IMR-90 (cell line): ENCODE measurements at regions not wholly inside any gene's neighbourhood (a gene's known extent, or its start where the extent isn't known, plus 50 kb on each side); places are given as distances from the start of the nearest gene placed in this dataset.

Source experiments
- ATAC-seq: fragments of 200-7000 bp; cut with Tn5 transposase; 2 replicates; pipeline ENCODE4 v1.9.1; 2020; ENCODE audit warnings: low read depth, mild to moderate bottlenecking, moderate library complexity
- BruUV-seq: library from RNA; stranded (reverse); fragments of 400-500 nt; replicated peaks from 2 replicates; lab custom pipeline; 2021; lab: Mats Ljungman, UMichigan
- CTCF ChIA-PET: fragments of 300-600 bp; formaldehyde crosslinking; extraction: SDS; loops from one replicate; lab custom pipeline; 2021; ENCODE audit warnings: antibody characterized with exemption; lab: Yijun Ruan, JAX
- POLR2A ChIA-PET: fragments of 300-600 bp; sonication (Branson Sonifier 250); formaldehyde crosslinking; loops from one replicate; lab custom pipeline; 2022; ENCODE audit warnings: antibody characterized with exemption; ENCODE audit not compliant: unreplicated experiment; lab: Charles Lee
- DNase-seq: peaks from one replicate; pipeline ENCODE4 v3.0.0; 2013
- H2AFZ ChIP-seq: replicated peaks from 2 replicates; pipeline ENCODE3; 2013; ENCODE audit warnings: low read length, mild to moderate bottlenecking; ENCODE audit not compliant: poor library complexity
- H2AK5ac ChIP-seq: 2 replicates; pipeline ENCODE4 v1.6.1; 2013; ENCODE audit warnings: low read depth, low read length, inconsistent platforms
- H2AK9ac ChIP-seq: replicated peaks from 2 replicates; pipeline ENCODE3; 2013; ENCODE audit warnings: mild to moderate bottlenecking, low read depth, low read length, moderate library complexity; ENCODE audit not compliant: poor library complexity
- H2BK120ac ChIP-seq: 2 replicates; pipeline ENCODE4 v1.6.1; 2013; ENCODE audit warnings: low read depth, low read length, inconsistent platforms
- H2BK15ac ChIP-seq: 3 replicates; pipeline ENCODE4 v1.6.1; 2013; ENCODE audit warnings: low read depth, low read length, inconsistent platforms
- H2BK20ac ChIP-seq: 2 replicates; pipeline ENCODE4 v1.6.1; 2013; ENCODE audit warnings: low read depth, mild to moderate bottlenecking, inconsistent platforms, low read length, moderate library complexity
- H2BK5ac ChIP-seq: 2 replicates; pipeline ENCODE4 v1.6.1; 2013; ENCODE audit warnings: mild to moderate bottlenecking, low read depth, low read length, inconsistent platforms; ENCODE audit not compliant: poor library complexity, severe bottlenecking
- H3K14ac ChIP-seq: replicated peaks from 2 replicates; pipeline ENCODE4 v1.6.1; 2013; ENCODE audit warnings: low read depth, low read length, inconsistent platforms
- H3K18ac ChIP-seq: 2 replicates; pipeline ENCODE4 v1.6.1; 2013; ENCODE audit warnings: low read depth, low read length, control low read depth
- H3K23ac ChIP-seq: 2 replicates; pipeline ENCODE4 v1.6.1; 2013; ENCODE audit warnings: low read depth, low read length, inconsistent platforms
- H3K27ac ChIP-seq: 2 replicates; pipeline ENCODE4 v1.5.1; 2013; ENCODE audit warnings: mild to moderate bottlenecking, control low read depth, low read length; ENCODE audit not compliant: insufficient read depth
- H3K27me3 ChIP-seq: 2 replicates; pipeline ENCODE4 v1.6.1; 2013; ENCODE audit warnings: low read length; ENCODE audit not compliant: control insufficient read depth, insufficient read depth
- H3K36me3 ChIP-seq: 2 replicates; pipeline ENCODE4 v1.6.1; 2013; ENCODE audit warnings: low read length, mixed read lengths; ENCODE audit not compliant: control insufficient read depth, insufficient read depth
- H3K4ac ChIP-seq: 2 replicates; pipeline ENCODE4 v1.6.1; 2013; ENCODE audit warnings: low read depth, low read length, inconsistent platforms
- H3K4me1 ChIP-seq: 2 replicates; pipeline ENCODE4 v1.6.1; 2013; ENCODE audit warnings: low read length, mixed read lengths; ENCODE audit not compliant: control insufficient read depth, insufficient read depth
- H3K4me2 ChIP-seq: 2 replicates; pipeline ENCODE4 v1.6.1; 2013; ENCODE audit warnings: low read depth, mild to moderate bottlenecking, control low read depth, low read length, moderate library complexity
- H3K4me3 ChIP-seq: 2 replicates; pipeline ENCODE4 v1.5.1; 2013; ENCODE audit warnings: low read depth, mild to moderate bottlenecking, control low read depth, low read length, moderate library complexity; ENCODE audit not compliant: insufficient read depth
- H3K56ac ChIP-seq: 2 replicates; pipeline ENCODE4 v1.6.1; 2013; ENCODE audit warnings: low read length, inconsistent platforms; ENCODE audit not compliant: insufficient read depth; ENCODE audit errors: extremely low read depth
- H3K79me1 ChIP-seq, 2 experiments: 2 replicates each; pipeline ENCODE4 v1.6.1; 2013; ENCODE audit warnings: low read length in 2 of 2, inconsistent platforms in 1 of 2, low read depth in 1 of 2
- H3K9ac ChIP-seq: 2 replicates; pipeline ENCODE4 v1.6.1; 2013; ENCODE audit warnings: low read depth, low read length, control low read depth
- H3K9me1 ChIP-seq: 2 replicates; pipeline ENCODE4 v1.6.1; 2013; ENCODE audit warnings: low read length, inconsistent platforms; ENCODE audit not compliant: insufficient read depth
- H3K9me3 ChIP-seq: 2 replicates; pipeline ENCODE4 v1.6.1; 2013; ENCODE audit warnings: low read length; ENCODE audit not compliant: control insufficient read depth, insufficient read depth
- H4K20me1 ChIP-seq: 2 replicates; pipeline ENCODE4 v1.6.1; 2013; ENCODE audit warnings: low read length, inconsistent platforms; ENCODE audit not compliant: insufficient read depth
- H4K5ac ChIP-seq: 2 replicates; pipeline ENCODE4 v1.6.1; 2013; ENCODE audit warnings: mild to moderate bottlenecking, low read depth, low read length, control low read depth
- H4K8ac ChIP-seq, 2 experiments: 2 replicates each; pipeline ENCODE4 v1.6.1; 2013; ENCODE audit warnings: low read depth in 2 of 2, low read length in 2 of 2, control low read depth in 1 of 2, inconsistent platforms in 1 of 2
- H4K91ac ChIP-seq: 2 replicates; pipeline ENCODE4 v1.6.1; 2013; ENCODE audit warnings: low read depth, low read length, inconsistent platforms; ENCODE audit not compliant: insufficient read depth
- CEBPB ChIP-seq: IDR thresholded peaks from 2 replicates; pipeline ENCODE4 v1.6.1; 2012; ENCODE audit warnings: low read depth, low read length, improper control_type of control experiment
- FOS ChIP-seq: fragments of 150-350 bp; IDR thresholded peaks from 2 replicates; pipeline ENCODE4 v1.6.1; 2016; ENCODE audit warnings: low read depth, low read length
- MAFK ChIP-seq: IDR thresholded peaks from 2 replicates; pipeline ENCODE4 v1.6.1; 2012; ENCODE audit warnings: low read depth, low read length, improper control_type of control experiment
- NFE2L2 ChIP-seq: fragments of 150-350 bp; IDR thresholded peaks from 2 replicates; pipeline ENCODE4 v1.6.1; 2016; ENCODE audit warnings: low read depth, mild to moderate bottlenecking, low read length
- WGBS, 2 experiments: methylation state at CpG; one replicate each; pipeline versions ENCODE4 v1.1.5 to v1.1.7; 2013; ENCODE audit warnings: missing lambda C conversion rate in 2 of 2; ENCODE audit not compliant: insufficient read length in 1 of 2; ENCODE audit errors: extremely low coverage in 2 of 2; 5-methylcytosine and 5-hydroxymethylcytosine counted together
- dilution Hi-C: fragments of 300-500 bp; cut with HindIII; formaldehyde crosslinking; loops from one replicate; pipeline ENCODE4 v1.14.3; 2018; ENCODE audit warnings: low sequenced_read_pairs; ENCODE audit not compliant: unreplicated experiment
- in situ Hi-C: fragments of 300-500 bp; cut with MboI; formaldehyde crosslinking; loops from 3 replicates; pipeline ENCODE4 v1.14.3; 2019; ENCODE audit warnings: low sequenced_read_pairs, inconsistent platforms, mixed read lengths
- intact Hi-C: fragments of 100-400 bp; cut with micrococcal nuclease; formaldehyde crosslinking; loops from 2 replicates; pipeline ENCODE4 v1.10.0; 2022

DNA sequence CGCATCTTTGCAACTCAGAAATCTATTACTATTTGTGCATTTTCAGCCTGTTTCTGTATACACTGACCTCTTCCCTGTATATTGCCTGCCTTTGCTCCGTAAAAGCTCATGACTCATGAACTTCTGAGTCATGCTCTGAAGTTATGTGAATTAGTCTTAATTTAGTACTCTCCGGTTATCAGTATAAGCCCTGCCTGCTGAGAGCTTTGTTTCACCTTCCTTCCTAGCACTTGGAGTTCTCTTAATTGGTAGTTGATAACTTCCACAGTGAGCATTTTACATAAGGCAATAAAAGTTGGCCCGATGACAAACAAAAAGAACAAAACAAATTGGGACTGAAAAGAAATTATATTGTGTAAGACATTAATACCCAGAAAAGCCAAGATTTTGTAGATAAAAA lies 231.4 kb downstream of the GJA1 start:
- WGBS, 2 experiments, result no CpG with 5 or more reads among the region's 4 CpGs
- Histone ChIP-seq H2BK20ac (peak overlapping the region; percentile 75), H4K5ac (no peak overlapping the region; the same call in 1 of the 2 replicates), H3K4ac (peak overlapping the region; percentile 70; the same call in 1 of the 2 replicates), H3K27me3 (no peaks in the 10 kb centered on the region), H3K27ac (no peak overlapping the region), H3K18ac (peak overlapping the region; percentile 27; the same call in 1 of the 2 replicates), H2BK120ac (peak overlapping the region; percentile 63; the same call in 1 of the 2 replicates), H3K4me3 (no peak overlapping the region), H4K91ac (no peak overlapping the region), H3K4me1 (peaks cover 9% of the 10 kb centered on the region), H3K56ac (no peak overlapping the region), H3K9ac (no peak overlapping the region), H3K9me1 (peaks cover 10% of the 10 kb centered on the region), H2AK9ac (no peak overlapping the region), H3K23ac (no peak overlapping the region), H2AFZ (no peak overlapping the region), H3K4me2 (peak overlapping the region; percentile 62; the same call in 1 of the 2 replicates), H3K79me1 (no peaks in the 10 kb centered on the region), H2AK5ac (no peak overlapping the region), H3K36me3 (no peaks in the 10 kb centered on the region), H2BK5ac (peak overlapping the region; percentile 76), H3K9me3 (no peaks in the 10 kb centered on the region), H2BK15ac (no peak overlapping the region; the same call in 2 of the 3 replicates), H3K14ac (no peak overlapping the region), H4K20me1 (no peaks in the 10 kb centered on the region), H4K8ac (no peak overlapping the region)
- ChIA-PET CTCF (interaction anchor here (0.9 to 1.3 kb wide), 2 partner anchors 11 to 183 kb away, joined by 3 to 4 read pairs; no protein-coding TSS in a partner anchor), POLR2A (no interaction called here)
- ATAC-seq (peak; percentile 85), DNase-seq (peak; percentile 93)
- no TSS peak for BruUV-seq
- dilution Hi-C loops (no loop called here), intact Hi-C loops (loop anchor here (2.0 kb wide), 1 partner anchor 14 kb away; no protein-coding TSS in a partner anchor), in situ Hi-C loops (no loop called here)
- TF ChIP-seq MAFK (peak; percentile 44; the same call in 1 of the 2 replicates), CEBPB (no peak), NFE2L2 (0 out of 2 replicates have a peak, but pooled peaks have one; percentile 27), FOS (peak; percentile 96)
